GM18951 (cell line): ENCODE measurements at regions not wholly inside any gene's neighbourhood (a gene's known extent, or its start where the extent isn't known, plus 50 kb on each side); places are given as distances from the start of the nearest gene placed in this dataset.
"Not testable (repeated sequence)": the region's sequence is repeated elsewhere in the genome, so short reads cannot be mapped to it uniquely, and the experiment has no call there.

ENCODE experiments used
- POLR2A ChIP-seq: IDR thresholded peaks from 4 replicates; pipeline ENCODE4 v1.6.1; 2011; ENCODE audit warnings: mild to moderate bottlenecking; ENCODE audit not compliant: insufficient read length, insufficient read depth; ENCODE audit errors: extremely low read depth
- in situ Hi-C: fragments of 300-500 bp; cut with MboI; formaldehyde crosslinking; loops from one replicate; pipeline ENCODE4 v1.12.0; 2022; ENCODE audit warnings: low sequenced_read_pairs, mixed read lengths, inconsistent platforms; ENCODE audit not compliant: unreplicated experiment

DNA sequence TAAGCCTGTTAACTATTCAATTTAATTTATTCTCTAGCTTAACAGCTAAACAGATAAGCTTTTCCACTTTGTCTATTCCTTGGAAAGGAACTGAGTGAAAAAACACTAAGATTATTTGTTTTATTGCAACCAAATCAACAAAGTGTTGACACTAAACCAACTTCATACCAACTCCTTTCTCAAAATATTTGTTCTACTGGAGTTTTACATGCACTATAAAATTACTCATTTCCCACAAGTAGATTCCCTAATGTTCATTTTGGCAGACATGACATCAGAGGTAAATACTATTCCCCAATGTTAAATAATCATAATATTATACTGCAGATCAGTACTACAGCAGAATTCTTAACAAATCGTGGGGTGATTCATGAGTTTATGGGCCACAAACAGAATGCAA, 231.4 kb downstream of the TTC6 start:
- in situ Hi-C loops, result no loop called here
- no peak for TF ChIP-seq POLR2A

DNA sequence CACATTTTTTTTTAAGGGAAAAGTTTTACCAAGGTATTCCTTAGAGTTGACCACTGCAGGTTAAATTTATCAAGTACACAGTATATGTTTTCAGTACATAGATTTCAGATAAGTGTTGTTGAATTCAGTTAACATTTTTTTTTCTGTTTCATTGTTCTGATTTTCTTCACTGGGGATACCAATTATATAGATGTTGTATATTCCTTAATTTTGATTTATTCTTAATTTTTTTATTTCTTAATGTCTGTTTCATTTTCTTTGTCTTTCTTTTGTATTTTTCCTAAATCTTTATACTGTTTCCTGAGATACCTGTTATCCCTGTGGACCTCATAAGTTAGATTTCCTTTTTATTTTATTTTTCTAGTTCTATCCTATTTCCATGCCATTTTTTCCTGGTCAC, 234.8 kb downstream of the TTC6 start:
- in situ Hi-C loops, result no loop called here
- no peak for TF ChIP-seq POLR2A

DNA sequence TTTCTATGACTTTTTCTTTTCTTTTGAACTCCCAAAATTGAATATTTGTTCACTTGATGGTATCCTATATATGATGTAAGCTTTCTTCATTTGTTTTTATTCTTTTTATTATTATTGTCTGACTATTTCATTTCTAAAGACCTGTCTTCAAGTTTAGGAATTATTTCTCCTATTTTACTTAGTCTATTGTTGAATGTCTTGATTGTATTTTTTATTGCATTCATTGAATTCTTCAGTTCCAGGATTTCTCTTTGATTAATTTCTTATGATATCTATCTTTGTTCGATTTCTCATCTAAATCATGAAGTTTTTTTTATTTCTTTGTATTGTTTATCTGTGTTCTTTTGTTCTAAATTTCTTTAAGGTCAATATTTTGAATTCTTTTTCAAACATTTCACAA, 238.8 kb downstream of the TTC6 start:
- no peak for TF ChIP-seq POLR2A
- in situ Hi-C loops, result no loop called here

DNA sequence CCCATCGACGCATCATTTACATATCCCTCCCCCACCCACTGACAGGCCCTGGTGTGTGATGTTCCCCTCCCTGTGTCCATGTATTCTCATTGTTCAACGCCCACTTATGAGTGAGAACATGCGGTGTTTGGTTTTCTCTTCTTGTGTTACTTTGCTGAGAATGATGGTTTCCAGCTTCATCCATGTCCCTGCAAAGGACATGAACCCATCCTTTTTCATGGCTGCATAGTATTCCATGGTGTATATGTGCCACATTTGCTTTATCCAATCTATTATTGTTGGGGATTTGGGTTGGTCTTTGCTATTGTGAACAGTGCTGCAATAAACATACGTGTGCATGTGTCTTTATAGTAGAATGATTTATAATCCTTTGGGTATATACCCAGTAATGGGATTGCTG, 243.3 kb downstream of the TTC6 start:
- in situ Hi-C loops, result not testable (repeated sequence)

DNA sequence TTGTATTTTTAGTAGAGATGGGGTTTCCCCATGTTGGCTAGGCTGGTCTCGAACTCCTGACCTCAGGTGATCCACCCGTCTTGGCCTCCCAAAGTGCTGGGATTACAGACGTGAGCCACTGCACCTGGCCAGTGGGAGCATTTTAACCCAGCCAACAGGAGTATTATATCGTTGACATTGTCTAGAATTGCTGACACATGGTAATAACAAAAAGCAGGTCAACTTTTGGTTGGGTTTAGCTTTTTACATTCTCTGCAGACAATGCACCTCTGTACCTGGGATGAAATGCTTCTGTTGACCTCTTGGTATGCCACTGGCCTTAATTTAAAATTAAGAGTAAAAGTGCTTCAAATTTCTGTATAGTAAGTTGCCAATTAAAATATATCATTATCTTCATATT, 245.6 kb downstream of the TTC6 start:
- in situ Hi-C loops, result not testable (repeated sequence)

DNA sequence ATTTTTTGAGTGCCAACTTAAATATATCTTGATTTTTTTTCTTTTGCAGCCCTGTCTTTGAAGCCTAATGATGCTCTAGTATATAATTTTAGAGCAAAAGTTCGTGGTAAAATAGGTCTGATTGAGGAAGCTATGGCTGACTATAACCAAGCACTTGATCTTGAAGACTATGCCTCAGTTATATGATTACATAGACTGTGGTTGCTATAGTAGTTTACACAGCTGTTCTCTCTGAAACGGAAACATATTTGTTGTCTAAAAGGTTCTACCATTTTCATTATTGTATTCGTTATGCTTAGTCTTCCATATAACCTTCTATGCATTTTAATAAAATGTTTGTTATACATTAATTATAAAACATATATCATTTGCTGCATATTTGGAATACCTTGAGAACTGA, 246.7 kb downstream of the TTC6 start:
- no peak for TF ChIP-seq POLR2A
- in situ Hi-C loops, result no loop called here

DNA sequence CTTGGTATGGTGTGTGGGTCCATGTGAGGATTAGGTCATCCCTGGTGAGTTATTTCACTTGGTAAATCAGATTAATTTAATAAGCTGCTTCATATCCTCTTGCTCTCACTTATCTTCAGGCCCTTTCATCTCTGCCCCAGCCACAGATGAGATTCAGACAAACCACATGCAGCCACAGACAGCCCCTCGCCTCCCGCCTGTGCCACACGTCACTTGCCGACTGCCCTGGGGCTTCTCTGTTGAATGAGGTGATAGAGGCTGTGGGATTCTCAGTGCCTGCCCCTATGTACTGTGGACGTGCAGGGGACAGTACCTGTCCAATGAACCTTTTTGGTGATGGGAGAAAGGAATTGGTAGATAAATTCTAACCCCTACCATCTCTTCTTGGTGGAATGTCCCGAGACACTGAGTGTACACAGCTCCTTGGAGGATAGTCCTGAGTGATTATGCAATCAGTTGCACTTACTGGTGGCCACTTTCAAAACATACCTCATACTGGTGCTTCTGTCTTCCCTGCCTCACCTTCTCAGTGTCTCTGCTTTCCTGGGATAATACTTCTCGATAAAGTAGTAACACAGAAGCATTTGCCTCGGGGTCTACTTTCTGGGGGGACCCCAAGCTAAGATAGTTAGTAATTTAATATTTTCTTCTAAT, 248.7 kb downstream of the TTC6 start:
- in situ Hi-C loops, result no loop called here
- TF ChIP-seq POLR2A, result no peak

DNA sequence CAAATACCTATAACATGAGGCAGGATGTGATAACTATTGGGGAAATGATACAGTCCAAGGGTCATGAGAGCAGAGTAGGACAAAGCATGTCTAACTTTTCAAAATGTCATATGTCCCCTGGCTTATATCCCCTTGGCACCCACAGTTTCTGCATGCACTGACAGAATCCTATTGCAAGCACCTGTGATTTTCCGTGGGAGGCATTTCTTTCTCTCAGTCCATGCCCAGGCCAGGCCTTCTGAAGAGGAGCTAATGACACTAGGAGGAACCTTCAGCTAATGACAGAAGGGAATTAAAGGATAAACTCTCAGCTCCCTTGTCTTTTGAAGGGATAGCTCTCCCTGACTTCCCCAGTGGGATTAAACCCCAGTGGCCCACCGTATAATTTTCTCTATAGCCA, 249.2 kb downstream of the TTC6 start:
- in situ Hi-C loops, result no loop called here

DNA sequence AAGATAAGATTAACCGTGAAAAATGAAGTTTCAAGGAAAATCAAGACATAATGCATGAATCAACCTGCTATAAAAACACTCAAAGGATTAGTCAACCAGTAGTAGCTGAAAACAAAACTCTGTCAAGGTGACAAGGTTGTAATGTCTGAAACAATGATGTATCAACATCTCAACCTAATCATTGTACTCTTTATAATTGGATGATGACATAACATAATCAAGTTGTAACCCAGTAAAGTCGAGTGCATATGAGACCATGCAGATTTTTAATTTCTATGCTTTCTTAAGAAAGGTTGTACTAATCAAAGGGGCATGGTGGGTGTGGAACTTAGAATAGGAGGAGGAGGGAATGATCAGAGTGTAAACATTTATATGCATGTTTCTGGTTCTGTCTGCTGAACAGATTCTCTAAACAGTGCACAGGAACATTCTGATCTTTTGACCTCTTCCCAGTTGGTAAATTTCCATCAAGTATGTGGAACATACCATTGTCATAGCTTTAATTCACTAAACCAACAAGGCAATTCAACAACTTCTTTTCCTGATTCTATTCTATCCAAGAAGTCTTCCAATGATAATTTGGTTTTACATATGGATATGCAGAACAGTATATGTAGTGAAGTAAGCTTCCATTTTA, 253.7 kb downstream of the TTC6 start:
- TF ChIP-seq POLR2A, result no peak
- in situ Hi-C loops, result no loop called here

More for the DNA sequence above, 249.2 kb downstream of the TTC6 start:
- no peak for TF ChIP-seq POLR2A

DNA sequence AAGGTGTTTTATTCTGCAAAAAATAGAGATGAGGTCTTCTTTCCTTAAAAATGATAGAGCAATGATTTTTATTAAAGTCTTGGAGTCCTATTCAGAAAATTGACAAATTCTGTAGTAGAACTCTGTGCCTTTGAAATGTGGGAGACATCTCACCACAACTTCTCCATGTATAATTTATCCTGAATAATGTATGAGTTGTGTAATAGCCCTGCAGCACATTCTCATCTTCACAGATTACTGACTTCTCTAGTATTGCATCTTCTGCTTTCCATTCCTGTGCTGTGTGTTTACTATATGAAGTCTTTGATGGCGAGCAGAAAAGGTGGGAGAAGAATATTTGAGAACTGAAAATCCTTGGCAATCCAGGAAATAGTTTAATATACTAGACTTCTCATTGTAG, 255.6 kb downstream of the TTC6 start:
- in situ Hi-C loops, result no loop called here
- TF ChIP-seq POLR2A, result no peak

DNA sequence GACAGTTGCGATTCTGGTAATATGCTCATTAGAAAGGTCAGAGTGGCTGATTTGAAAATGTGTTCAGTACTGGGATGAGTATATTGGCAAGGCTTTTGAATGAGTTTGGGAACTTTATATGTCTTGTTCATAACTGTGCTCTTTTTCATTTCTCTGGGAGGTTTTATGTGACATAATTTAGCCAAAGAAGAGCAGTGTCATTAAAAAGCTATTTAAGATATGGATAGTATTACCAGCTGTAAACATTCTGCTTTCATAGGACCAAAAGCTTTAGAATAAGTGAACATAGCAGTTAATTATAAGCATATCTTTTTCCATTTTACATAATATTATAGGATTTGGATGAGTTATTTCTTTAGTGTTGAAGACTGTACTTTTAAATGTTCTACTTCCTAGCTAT, 260.4 kb downstream of the TTC6 start:
- in situ Hi-C loops, result no loop called here
- TF ChIP-seq POLR2A, result no peak

DNA sequence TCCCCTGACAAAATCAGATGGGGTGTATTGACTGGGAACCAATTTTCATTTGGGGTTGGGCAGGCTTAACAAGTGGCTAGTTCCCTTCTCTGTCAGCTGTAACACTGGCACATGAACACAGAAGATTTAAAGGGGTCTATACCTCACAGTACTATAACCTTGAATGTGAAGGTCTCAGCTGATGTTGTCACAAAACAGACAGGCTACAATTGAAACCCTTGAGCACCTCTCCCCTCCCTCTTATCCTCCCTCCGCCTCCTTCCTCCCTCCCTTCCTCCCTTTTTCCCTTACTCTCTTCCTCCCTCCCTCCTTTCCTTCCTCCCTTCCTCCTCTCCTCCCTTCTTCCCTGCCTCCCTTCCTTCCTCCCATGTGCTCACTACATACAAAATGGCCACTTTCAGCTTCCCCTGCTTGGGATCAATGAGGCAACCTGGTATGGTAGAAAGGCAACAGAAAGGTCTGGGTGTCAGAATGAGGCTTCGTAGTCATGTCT, 262.4 kb downstream of the TTC6 start:
- in situ Hi-C loops, result no loop called here
- no peak for TF ChIP-seq POLR2A

DNA sequence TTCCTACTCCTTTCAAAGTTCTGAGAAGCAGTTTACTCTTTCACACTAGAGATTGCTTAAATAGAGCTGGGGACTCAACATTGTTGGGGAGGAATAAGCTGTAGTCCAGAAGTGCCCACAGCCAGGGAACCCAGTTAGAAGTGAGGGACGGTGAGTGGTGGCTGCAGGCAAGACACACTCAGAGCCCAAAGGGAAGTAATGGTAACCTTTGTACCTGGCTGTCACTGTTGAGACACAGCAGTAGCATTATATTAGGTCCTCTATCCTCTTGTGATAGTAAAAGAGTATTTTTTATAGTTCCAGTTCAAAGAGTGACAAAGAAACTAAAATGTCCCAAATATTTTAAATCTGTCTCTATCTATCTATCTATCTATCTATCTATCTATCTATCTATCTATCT, 263.3 kb downstream of the TTC6 start:
- in situ Hi-C loops, result no loop called here
- no peak for TF ChIP-seq POLR2A

DNA sequence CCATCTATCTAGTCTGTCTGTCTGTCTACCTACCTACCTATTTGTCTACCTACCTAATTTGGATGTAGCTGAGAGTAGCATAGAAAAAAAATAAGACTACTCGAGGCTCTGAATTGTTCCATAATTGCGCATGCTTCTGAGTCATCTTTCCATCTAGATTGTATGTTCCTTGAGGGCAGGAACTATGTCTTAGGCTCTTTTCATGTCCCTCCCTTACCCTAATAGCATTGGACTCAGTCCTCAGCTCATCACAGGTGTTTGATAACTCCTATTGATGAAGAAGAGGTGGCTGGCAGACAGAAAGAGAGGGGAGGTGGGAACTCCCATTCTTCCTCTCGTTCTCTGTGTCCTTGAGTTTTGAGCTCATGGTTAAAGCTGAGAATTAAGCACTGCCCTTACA, 263.7 kb downstream of the TTC6 start:
- in situ Hi-C loops, result no loop called here
- no peak for TF ChIP-seq POLR2A
